NCI-H1436 treated with DMSO at 0.1 percent for 48 hours (cell line): ENCODE measurements at regions not wholly inside any gene's neighbourhood (a gene's known extent, or its start where the extent isn't known, plus 50 kb on each side); places are given as distances from the start of the nearest gene placed in this dataset.

Experiments
- DNase-seq: peaks from one replicate; lab custom pipeline; 2025; lab: John Stamatoyannopoulos, UW

- no peak for DNase-seq
These were observed 105.4 kb upstream of the ZMIZ1 start for GRCh38 chr10:78963074-78964034.

- no peak for DNase-seq
These were observed 104.4 kb upstream of the ZMIZ1 start for GRCh38 chr10:78964274-78964951.

GRCh38 chr10:78964952-78965633, 103.7 kb upstream of the ZMIZ1 start:
- no peak for DNase-seq

- DNase-seq, result no peak
These were observed 102.5 kb upstream of the ZMIZ1 start for GRCh38 chr10:78966182-78966787.

GRCh38 chr10:78966844-78967488, 101.8 kb upstream of the ZMIZ1 start:
- DNase-seq, result no peak

GRCh38 chr10:78968300-78968942, 100.3 kb upstream of the ZMIZ1 start:
- DNase-seq, result no peak

- no peak for DNase-seq
These were observed 99.8 kb upstream of the ZMIZ1 start for GRCh38 chr10:78968943-78969342.

GRCh38 chr10:78969719-78970118, 99.0 kb upstream of the ZMIZ1 start:
- no peak for DNase-seq

GRCh38 chr10:78970261-78970660, 98.5 kb upstream of the ZMIZ1 start:
- no peak for DNase-seq

GRCh38 chr10:78971094-78971682, 97.6 kb upstream of the ZMIZ1 start:
- no peak for DNase-seq

GRCh38 chr10:78972160-78972946, 96.4 kb upstream of the ZMIZ1 start:
- DNase-seq, result no peak

- DNase-seq, result peak; percentile 80
These were observed 95.5 kb upstream of the ZMIZ1 start for GRCh38 chr10:78972947-78973900.

GRCh38 chr10:78973901-78974616, 94.7 kb upstream of the ZMIZ1 start:
- peak; percentile 66 for DNase-seq

GRCh38 chr10:78974617-78975317, 94.0 kb upstream of the ZMIZ1 start:
- DNase-seq, result no peak

GRCh38 chr10:78975926-78976325, 92.8 kb upstream of the ZMIZ1 start:
- no peak for DNase-seq

- DNase-seq, result no peak
These were observed 91.7 kb upstream of the ZMIZ1 start for GRCh38 chr10:78976825-78977755.
